GM18861 (cell line): ENCODE measurements at regions not wholly inside any gene's neighbourhood (a gene's known extent, or its start where the extent isn't known, plus 50 kb on each side); places are given as distances from the start of the nearest gene placed in this dataset.

Experiments used
- ATAC-seq: cut with Tn5 transposase; IDR thresholded peaks from one replicate; pipeline ENCODE4 v1.9.1; 2021; ENCODE audit not compliant: unreplicated experiment

DNA sequence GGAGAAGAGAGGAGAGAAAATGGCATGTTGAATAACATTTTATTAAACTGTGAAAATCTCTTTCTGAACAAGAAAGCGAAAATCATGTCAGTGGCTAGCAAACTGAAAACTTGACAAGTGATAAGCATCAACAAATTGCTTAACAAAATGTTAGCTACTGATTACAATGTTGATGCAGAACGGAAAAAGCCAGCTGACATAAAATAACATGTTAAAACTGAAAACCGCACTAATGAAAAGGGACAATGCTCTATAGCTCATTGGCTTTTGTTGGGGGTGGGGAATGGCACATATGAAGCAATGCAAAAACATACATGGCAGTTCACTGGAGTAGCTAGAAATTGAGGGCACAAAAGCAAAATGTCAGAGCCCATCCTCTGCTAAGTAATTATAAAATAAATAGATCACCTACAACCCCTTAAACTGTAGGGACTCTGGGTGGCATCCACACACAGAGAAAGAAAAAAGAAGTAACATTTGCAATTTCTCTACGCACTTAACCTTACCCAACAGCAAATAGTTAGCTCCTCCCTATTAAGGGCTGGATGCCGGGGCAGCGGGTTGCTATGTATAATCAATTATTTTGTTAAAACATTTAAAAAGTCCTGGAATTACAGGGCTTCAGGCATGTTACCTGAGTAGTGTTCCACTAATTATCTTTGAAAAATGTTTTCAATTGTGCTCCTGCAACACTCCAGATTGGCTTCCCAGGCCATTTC lies 129.2 kb upstream of the USP15 start:
- ATAC-seq: no peak

DNA sequence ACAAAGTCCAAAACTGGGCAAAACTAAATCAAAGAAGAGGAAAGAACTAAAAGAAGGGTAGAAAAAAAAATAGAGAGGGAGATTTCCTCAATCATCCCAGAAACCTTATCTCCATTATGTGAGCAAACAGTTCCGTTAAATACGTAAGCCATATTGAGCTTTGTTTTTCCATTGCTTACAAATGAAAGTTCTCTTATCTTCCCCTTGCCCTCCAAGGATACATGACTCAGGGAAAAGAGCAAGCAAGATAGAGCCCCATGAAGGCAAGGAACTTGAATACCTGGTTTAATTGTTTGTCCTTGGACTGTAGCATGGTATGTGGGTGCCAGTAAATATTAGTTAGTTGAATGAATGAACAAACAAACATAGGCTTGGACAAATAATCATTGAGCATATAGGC lies 126.8 kb upstream of the USP15 start:
- ATAC-seq: no peak

DNA sequence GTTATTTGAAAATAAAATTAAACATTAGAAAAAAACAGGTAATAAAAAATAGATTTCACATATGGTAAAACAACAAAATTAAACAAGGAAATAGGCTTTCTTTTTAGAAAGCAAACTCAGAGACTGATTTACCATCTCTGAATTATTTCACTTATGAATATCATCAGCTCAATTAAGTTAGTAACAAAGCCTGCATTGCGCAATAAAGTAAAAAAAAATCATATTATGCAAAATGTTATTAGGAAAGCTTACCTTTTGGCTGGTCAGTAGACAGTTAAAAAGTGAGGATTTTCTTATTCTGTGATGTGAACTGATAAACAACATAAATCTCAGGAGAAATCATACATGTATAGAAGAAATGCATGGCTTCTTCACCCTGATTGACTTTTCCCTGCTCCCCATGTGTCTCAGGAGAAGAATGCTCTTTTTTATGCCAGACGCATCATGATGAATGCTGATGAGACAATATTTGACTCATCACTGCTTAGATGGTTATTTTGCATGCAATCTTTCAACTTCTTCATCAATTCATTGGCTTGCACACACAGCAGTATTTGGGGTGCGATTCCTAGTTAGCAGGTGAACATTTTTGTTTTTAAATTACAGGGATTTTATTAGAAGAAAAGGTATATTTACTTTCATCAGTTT lies 124.5 kb upstream of the USP15 start:
- ATAC-seq: no peak

DNA sequence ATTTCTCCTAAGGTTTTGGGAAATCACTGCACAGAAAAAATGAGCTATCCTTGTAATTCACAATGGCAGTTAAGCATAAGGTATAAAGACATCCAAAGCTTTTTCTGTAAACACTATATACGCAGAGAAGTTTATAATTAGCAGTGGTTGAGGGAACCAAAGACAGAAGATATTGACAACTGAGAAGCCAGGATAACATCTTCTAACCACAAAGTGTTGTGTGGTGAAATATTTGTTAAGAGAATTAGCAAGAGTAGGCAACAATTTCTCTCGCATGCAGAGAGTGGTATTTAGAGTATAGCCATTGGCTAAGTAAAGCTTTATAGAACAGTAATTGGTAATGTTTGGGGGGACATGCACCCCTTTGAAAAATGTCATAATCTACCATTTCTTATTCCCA lies 123.7 kb upstream of the USP15 start:
- ATAC-seq: no peak

DNA sequence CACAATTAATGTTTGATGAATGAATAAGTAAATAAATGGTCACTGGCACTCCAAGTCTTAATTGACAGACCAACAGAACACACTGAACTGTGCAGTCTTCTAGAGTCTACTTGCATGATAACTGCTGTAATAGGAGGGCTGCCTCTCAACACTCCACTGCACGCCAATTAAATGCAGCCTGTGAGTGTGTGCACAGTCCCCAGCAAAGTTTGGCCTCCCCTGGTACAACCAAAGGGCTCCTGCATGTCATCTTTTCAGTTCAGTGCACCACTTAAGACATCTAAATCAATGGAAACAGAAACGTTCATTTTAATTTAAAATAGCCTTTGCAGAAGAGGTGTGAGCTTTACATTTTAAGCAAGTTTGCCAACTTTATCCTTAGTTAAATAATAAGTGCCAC lies 121.7 kb upstream of the USP15 start:
- ATAC-seq: no peak

DNA sequence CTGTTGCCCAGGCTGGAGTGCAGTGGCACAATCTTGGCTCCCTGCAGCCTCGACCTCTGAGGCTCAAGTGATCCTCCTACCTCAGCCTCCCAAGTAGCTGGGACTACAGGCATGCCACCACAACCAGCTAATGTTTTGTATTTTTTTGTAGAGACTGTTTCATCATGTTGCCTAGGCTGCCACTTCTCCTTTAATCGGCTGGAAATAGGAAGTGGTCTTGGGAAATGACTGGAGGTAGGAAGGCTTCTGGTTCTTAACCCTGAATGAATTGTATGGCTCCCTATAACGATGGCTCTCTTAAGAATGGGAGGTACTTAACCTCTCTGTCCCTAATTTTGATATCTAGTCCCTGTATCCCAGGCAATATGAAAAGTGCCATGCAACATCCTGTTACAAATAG lies 113.9 kb upstream of the USP15 start:
- ATAC-seq: no peak

DNA sequence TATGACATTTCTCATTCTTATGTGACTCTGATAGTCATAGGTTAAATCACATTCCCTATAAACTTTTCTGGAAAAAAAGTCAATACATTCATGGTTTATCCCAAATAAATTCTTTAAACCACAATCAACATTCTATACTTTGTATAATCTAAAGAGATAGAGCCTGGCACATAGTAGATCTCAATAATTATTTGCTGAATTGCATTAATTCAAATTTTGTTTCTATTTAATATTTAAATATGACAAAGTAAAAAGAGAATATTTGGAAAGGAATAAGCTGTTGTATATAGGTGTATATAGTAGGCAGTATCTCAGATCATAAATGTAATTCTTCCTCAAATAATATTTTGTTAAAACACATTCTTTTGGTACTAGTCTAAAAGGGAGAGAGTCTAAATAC lies 102.2 kb upstream of the USP15 start:
- no peak for ATAC-seq

DNA sequence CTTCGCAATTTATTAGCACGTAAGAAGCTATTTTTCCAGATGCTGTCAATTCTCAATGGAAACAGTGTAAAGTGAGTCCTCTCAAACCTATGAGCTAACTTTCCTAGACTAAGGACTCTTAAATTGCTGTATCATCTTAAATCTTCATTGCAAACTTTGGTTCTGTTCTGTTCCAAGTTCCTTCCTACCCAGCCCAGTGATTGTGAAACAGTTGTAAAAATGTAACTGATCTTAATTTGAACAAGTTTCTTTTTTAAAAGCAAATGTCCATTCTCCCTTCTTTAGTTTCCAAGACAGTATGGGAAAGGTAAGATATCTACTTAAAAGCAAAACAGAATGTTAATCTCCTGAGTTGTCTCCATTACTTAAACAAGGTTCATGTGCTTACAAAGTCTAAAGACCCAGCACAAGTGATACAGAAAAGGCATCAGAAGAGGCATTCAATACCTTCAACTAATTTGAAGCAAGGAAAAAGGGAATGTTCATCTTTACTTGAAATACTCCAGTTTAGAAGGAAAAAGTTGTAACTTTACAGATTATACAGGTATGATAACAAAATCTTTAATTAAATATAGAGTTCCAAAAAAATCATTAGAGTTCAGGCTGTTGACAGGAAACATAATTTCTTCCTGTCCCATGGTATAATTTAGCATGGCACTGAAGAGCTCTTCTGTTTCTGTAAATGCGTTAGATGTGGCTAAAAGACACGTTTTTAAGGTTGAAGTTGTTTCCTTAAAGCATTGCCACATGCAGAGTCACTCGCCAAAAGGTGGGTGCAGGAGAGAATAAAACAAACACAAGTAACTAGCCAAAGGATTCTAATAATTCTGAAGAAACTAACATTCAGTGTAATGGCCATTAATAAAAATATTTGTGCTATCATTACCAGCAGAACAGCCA lies 101.5 kb upstream of the USP15 start:
- no peak for ATAC-seq

DNA sequence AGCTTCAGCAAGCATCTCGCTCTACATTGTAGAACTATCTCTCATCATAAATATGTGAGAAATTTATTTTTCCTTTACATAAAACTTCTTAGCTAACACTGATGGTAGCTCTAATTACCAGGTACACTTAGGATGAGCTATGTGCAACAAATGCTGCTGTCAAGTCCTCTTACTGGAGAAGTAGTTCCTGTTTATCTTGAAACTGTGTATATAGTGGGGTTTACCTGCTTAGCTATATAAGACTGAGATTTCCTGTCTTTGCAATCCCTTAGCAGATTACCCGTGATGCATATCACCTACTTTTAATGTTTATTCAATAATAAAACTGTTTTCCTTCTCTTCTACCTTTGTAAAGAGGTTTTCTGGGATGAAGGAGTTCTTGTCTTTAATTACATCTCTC lies 98.0 kb upstream of the USP15 start:
- ATAC-seq: no peak

DNA sequence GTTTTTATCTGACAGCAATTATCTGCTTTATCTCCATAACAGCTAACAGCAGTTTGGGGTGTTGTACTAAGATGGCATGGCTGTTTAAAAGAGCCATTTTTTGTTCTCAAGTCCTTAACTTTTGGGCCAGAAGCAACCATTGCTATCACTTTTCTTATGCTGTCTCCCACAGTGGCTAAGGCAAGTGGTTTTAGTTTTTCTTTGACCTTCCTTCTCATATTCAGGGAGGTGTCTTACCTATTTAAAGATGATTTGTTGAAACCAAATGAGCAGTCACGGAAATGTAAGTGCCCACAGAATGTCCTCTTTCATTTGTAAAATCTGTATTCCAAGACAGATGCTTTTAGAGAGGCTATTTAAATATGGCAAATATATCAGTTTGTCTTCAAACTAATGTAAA lies 96.8 kb upstream of the USP15 start:
- no peak for ATAC-seq

DNA sequence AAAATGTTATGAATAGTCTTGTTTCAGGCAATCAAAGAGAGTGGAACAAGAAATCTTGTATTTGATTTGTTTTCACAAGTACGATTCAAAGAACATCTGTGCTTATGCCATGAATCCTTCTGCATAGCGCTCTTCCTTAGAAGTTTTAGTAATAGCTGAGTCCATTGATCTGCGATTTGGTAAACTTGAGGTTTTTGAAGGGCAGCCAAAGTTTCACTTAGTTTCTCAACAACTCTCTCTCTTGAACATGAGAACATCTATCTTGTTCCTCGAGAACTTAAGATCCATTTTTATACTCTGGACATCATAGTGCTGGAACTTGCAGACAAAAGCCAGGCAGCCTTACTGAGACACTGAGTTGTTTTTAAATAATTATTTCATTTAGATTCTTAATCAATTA lies 96.2 kb upstream of the USP15 start:
- ATAC-seq: no peak

DNA sequence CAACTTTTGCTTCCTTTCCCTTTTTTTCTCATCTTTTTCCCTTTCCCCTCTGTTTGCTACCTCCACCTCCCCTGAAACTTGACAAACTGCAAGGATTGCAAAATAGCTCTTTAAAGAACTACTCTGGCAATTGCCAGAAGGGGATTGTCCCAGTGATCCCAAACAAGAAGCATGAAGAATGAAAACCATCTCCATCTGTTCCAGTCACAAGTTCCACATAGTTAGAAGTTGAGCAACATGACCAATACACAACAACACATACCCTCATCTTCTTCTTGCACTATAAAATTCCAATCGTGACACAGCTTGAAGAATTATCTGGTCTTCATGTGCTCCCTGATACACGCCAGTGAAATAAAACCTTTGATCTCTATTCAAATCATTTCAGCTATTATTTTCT lies 93.7 kb upstream of the USP15 start:
- ATAC-seq: no peak

DNA sequence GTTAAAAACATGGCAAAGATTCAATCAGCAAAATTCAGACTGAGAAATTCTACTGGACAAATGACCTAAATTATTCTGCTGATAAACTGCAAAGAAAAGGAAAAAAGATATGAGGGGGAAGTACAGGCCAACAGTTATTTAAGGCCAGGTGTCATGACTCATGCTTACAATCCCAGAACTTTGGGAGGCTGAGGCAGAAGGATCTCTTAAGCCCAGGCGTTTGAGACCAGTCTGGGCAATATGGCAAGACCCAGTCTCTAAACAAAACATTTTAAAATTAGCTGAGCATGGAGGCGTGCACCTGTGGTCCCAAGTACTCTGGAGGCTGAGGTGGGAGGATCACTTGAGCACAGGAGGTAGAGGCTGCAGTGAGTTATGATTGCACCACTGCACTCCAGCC lies 91.8 kb upstream of the USP15 start:
- ATAC-seq: no peak

DNA sequence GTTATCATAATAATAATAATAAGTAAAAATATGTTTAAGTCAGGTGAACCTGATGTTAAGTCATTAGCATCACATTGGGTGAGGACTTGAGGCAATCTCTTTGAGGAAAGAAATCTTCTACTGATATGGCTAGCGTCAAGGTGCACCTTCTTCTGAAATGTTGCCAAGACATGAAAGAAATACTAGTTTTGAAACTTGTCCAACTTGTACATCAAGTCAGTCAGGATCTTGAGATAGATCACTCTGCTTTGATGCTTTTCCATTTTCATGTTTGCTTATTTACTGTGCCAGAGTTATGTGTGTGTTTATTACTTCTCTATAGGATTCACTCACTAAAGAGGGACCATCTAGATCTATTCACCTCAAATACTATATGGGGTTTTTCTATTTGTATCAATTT lies 90.0 kb upstream of the USP15 start:
- no peak for ATAC-seq

DNA sequence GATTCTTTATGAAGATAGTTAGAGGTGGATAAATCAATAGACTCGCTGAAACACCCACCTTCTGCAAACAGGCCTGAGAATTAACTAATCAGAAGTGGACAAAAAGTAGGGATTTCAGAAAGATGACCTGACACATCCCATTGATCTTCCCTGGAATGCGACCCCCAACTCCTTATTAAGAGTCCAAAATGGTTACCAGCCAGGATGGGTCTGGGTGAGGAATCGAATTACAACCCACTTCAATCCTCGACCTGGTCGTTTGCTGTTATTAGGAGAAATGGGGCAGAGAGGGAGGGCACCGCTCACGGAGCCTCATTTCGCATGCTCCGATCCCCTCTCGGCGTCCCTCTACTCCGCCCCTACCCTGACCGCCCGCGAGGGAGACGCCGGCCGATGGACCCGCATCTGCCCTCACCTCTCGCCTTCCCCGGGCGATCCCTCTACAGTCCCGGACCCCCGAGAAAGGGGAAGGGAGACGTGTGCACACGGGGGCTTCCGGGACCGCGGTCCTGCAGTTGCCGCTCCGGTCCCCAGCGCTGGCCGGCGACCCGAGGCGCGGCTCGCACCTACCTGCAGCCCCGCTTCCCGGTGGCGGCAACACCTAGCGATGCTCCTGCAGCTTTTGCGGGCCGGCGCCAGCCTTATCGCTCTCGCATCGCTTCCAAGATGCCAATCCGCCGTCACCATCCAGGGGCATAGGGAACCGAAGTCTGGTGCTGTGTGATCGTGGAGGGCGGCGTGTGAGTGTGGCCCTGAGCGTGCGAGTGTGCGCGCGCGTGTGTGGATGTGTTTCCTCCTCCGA lies 69.3 kb upstream of the USP15 start:
- ATAC-seq: no peak

DNA sequence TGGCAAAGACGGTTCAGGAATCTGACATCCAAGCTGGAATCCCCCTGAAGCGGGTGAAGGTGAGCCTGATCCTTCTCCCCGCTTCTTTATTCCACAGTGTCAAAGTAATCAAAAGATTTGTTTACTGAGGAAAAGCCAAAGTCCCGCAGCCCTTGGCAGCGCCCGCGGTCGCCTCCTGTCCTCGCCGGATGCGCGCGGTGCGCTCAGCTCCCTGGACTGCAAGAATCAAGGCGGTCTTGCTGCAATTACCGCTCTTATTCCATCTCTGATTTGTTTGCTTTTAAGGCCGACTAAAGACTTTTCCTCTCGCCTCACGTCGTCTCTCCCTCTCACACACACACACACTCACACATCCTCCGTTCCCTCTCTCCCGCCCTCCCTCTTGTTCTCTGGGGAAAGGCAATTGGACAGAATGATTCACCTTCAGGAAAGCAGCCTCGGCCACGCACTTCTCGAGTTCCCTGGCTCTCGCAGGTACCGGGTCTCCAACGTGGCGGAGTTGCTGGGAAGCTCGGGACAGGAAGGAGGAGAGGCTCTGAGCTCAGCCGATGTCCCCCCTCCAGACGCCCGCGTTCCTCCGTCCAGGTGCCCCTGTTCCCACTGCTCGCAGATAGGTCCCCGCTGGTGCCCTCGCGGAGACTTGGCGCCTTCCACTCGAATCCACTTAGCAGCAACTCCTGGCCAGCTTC lies 68.6 kb upstream of the USP15 start:
- no peak for ATAC-seq

DNA sequence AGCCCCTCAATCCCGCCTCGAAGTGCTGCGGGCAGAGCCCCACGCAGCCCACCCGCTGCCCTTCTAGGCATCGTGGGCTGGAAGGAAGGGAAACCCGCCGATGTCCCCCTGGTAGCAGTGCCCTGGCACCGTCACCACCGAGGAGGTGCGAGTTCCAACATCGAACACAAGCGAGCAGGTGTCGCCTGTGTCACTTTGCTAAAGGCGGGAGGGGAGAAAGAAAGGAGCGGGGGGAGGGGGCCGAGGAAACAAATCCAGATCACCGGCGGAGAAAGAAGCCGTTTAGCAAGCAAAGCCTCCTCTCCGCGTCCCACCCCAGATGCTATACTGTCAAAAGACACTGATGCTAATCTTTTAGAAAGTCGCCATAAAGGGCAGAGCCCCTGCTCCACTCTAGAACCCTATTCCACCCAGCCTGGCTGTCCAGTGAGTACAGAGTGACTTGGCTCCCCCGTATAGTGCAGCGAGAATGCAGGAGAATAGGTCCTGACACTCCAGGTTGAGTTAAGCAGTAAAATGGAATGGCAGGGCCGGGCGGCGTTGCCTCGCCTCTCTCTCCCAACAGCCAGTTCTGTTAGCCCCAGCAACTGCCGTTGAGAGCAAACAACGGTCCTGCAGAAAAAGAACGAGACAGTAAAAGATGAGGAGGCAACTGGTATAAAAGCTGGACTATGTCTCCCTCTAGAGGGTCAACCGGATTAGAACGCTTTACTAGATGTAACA lies 67.9 kb upstream of the USP15 start:
- ATAC-seq: peak; percentile 94

DNA sequence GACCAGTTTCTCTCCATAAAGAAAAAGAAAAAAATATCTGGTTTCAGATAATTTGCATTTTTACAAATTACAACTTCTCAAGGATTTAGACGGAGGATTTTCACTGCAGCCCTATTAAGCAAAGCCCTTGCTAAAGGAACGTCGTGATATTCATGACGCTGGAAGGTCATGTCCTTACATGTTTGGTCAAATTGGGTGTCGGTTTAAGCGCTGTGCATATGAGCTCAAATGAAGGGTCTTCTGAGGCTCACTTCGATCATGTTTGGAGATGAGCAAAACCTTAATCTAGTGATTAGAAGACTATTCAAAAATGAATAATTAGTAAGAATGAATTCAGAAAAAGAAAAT lies 67.3 kb upstream of the USP15 start:
- peak; percentile 5 for ATAC-seq

DNA sequence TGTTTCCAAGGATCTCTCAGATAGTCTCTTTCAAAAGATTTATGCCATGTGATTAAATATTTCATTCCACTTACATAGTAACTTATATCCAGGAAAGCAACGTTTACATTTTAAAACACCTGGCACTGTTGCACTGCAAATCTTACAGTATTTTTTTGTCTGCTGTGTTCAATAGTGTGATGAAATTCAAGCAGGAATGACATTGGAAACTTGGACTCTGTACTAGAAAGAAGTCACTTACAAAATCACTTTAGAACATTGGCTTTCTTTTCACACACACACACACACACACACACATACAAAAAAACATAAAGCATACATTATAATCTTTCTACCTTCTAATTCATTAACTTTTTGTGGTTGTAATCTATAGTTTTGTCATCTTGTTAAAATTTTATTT lies 66.2 kb upstream of the USP15 start:
- ATAC-seq: no peak

DNA sequence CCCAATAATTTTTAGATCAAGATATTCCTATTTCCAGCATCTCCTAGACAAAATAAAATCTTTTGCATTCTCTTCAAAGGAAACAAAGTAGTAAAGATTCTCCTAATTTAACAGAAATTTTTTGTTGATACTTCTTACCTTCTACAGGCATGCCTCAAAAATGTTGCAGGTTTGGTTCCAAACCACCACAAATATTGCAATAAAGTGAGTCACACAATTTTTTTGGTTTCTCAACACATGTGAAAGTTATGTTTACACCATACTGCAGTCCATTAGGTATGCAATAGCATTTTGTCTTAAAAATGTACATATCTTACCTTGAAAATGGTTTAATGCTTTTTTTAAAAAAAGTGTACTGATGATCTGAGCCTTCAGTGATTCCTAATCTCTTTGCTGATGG lies 65.6 kb upstream of the USP15 start:
- ATAC-seq: no peak
